ENCODE measurements at regions not wholly inside any gene's neighbourhood (a gene's known extent, or its start where the extent isn't known, plus 50 kb on each side); places are given as distances from the start of the nearest gene placed in this dataset.

GRCh38 chr11:13103962-13104554 is 94.9 kb downstream of the RASSF10 start:
- DNase-seq (ENCODE audit: extremely low spot score, insufficient read length, low read depth), result no peak
- no peak for FAIRE-seq

- DNase-seq (ENCODE audit: extremely low spot score, insufficient read length, low read depth) (no peak), FAIRE-seq (no peak)
Observed at GRCh38 chr11:13104619-13105236, 95.6 kb downstream of the RASSF10 start.

GRCh38 chr11:13105237-13105844 is 96.2 kb downstream of the RASSF10 start:
- FAIRE-seq, result peak; percentile 21
- no peak for DNase-seq (ENCODE audit: extremely low spot score, insufficient read length, low read depth)

DNA sequence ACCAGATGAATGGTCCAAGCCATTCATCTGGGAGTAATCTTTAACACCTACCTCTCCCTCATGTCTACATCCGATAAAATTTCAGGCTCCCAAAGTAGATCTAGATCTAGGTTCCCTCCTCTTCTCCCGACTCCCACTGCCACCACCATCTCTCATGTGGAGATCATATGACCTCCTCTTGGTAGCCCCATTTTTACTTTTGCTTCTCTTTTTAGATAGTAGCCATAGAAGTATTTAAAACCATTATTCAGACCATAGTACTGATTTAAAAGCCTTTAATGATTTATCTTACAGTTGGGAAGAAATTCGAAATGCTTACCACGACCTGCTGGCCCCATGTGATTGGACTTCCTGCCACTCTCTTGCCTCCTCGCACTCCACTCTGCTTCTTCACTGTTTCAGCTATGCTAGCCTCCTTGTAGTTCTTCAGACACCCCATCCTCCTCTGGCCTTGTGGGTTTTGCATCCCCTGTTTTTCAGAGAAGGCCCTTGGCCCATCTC is 98.5 kb downstream of the RASSF10 start:
- FAIRE-seq, result no peak

GRCh38 chr11:13108416-13108815 is 99.3 kb downstream of the RASSF10 start:
- FAIRE-seq (no peak), DNase-seq (ENCODE audit: extremely low spot score, insufficient read length, low read depth) (no peak)

More for the DNA sequence above, 98.5 kb downstream of the RASSF10 start:
- DNase-seq (ENCODE audit: extremely low spot score, insufficient read length, low read depth), result no peak

DNA sequence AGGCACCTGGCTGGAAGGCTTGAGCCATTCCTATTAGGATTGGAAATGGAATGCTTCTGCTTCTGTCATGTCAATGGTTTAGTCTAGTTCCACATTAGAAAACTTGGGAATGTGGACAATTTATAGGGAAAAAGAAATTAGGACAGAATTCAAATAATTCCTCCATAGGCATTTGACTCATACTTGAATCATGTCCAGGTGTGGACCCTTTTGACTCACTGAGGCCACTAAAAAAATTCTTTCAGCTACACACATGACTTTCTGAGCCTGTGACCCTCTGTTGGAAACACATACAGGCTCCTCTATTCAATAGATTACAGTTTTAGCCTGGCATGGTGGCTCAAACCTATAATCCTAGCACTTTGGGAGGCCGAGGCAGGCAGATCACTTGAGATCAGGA is 100.5 kb downstream of the RASSF10 start:
- DNase-seq (ENCODE audit: extremely low spot score, insufficient read length, low read depth) (no peak), FAIRE-seq (no peak)

GRCh38 chr11:13110145-13110544 is 101.0 kb downstream of the RASSF10 start:
- DNase-seq (ENCODE audit: extremely low spot score, insufficient read length, low read depth) (no peak), FAIRE-seq (no peak)

DNA sequence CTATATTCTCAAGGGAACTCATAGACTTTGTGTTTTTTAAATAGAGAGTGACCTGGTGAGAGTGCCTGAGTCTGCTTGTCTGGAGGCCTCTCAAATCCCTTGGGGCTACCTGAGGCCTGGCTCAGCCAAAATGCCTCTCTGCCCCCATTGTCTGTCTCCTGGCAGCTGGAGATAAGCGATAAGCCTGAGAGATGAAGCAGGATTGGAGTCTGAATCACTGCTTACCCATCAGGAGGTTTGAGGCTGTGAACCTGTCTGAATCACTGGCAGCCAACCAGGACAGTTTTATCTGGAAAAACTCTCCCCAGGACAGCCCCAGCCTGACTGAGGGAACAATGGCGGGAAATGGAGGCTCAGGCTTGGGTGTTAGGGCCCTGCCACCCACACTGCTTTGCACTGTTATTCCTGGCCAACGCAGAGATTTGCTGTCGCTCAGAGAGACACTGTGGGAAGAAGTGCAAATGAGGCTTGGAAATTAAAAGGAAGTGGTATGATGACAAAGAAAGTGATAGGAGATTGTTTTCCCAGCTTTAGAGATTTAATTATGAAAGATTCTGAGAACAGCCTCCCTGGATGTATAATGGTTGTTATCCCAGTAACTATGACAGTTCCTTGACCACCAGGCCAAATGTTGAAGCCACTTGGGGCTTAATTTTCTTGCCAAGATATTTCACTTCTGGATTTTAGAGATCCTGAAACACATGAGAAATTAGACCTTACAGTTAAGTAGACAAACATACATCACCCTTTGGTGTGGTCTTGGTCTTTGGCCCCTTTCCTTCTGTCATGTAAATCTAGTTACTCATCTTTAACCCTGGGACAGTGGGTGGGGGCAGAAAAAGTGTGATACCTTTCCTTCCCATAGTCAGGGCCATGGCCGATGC is 102.1 kb downstream of the RASSF10 start:
- DNase-seq (ENCODE audit: extremely low spot score, insufficient read length, low read depth) (no peak), FAIRE-seq (peak; percentile 35)

DNA sequence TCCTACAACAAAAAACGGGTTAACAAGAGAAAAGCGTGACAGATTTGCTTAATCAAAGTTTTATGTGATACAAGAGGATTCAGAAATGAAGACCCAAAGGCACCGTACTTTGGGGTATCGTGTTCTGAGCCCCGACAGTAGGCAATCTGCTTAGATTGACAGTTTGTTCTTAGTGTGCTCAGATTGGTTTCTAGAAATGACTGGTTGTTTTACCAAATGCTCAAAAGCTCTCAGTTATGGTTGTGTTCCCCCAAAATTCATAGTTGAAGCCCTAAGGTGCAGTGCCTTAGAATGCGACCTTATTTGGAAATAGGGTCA is 102.7 kb downstream of the RASSF10 start:
- DNase-seq (ENCODE audit: extremely low spot score, insufficient read length, low read depth) (no peak), FAIRE-seq (no peak)

- FAIRE-seq (no peak), DNase-seq (ENCODE audit: extremely low spot score, insufficient read length, low read depth) (no peak)
Observed at GRCh38 chr11:13114566-13115379, 105.7 kb downstream of the RASSF10 start.

- no peak for FAIRE-seq
- no peak for DNase-seq (ENCODE audit: extremely low spot score, insufficient read length, low read depth)
Observed at GRCh38 chr11:13115380-13115675, 106.2 kb downstream of the RASSF10 start.

- DNase-seq (ENCODE audit: extremely low spot score, insufficient read length, low read depth) (no peak), FAIRE-seq (no peak)
Observed at GRCh38 chr11:13116491-13116890, 107.4 kb downstream of the RASSF10 start.

GRCh38 chr11:13117344-13117743 is 108.2 kb downstream of the RASSF10 start:
- FAIRE-seq, result no peak
- DNase-seq (ENCODE audit: extremely low spot score, insufficient read length, low read depth), result no peak

- no peak for DNase-seq (ENCODE audit: extremely low spot score, insufficient read length, low read depth)
- FAIRE-seq, result no peak
Observed at GRCh38 chr11:13118194-13118593, 109.1 kb downstream of the RASSF10 start.

DNA sequence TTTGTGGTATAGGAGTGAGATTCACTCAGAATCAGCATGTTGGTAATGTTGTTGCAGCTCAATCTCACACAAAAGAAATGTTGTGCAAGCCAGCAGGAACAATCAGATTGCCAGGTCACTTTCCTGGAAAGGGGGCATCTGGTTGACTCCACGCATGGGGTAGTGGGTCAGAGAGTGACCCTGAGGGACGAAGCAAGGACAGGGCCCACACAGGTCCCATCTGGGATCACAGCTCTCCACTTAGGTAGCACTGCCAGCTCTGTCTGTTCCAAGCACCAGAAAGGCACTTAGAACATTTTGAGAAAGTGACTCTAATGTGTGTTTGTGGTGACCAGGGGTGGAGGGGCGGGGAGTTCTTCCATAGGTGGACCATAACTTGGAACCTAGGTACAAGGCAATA is 109.5 kb downstream of the RASSF10 start:
- DNase-seq (ENCODE audit: extremely low spot score, insufficient read length, low read depth) (no peak), FAIRE-seq (no peak)

- FAIRE-seq, result no peak
Observed at GRCh38 chr11:13119361-13119760, 110.2 kb downstream of the RASSF10 start.

DNA sequence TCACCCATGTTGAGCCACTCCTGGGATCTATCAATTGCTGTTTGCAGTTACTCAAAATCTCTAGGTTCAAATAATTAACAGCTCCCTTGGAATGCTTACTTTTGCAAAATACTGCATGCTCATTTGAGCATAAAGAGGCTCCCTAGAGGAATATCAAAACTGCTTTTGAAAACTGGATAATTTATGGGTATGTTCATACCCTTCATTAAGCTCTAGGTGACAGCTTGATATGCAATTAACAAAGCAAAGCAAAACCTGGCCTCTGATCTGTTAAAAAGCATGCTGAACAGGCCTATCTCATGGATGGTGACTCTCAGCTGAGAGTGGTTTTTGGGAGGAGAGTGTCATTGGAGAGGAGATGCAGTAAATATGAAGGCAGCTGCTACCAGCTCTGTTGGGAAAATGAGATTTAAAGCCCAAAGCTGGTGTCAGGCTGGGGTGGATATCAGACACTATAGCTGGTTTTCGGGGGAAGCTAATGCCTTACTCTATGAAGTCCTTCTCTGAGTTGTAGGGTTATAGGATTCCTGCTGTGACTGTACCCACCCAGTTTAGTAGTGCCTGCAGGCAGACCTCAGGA is 110.9 kb downstream of the RASSF10 start:
- no peak for DNase-seq (ENCODE audit: extremely low spot score, insufficient read length, low read depth)
- no peak for FAIRE-seq

More at GRCh38 chr11:13119361-13119760, 110.2 kb downstream of the RASSF10 start:
- no peak for DNase-seq (ENCODE audit: extremely low spot score, insufficient read length, low read depth)

GRCh38 chr11:13120691-13121090 is 111.6 kb downstream of the RASSF10 start:
- DNase-seq (ENCODE audit: extremely low spot score, insufficient read length, low read depth), result no peak
- no peak for FAIRE-seq

DNA sequence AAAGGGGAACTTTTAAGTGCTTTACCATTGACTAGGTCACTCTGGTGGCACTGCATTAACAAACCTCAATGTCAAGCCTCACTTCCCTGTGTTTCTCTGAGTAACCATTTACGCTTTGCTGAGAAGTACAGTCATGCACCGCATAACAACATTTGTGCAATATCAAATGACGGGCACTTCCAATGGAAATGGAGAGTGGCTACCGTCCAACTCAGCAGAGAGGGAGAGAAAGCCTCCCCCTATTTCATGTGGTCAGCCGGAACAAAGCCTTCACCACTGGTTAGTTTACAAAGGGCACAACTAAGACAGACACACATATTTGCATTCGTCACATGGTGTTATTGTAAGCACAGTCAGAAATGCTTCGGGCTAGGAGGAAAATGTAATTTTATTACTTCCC is 117.3 kb downstream of the RASSF10 start:
- DNase-seq (ENCODE audit: extremely low spot score, insufficient read length, low read depth), result no peak

GRCh38 chr11:13127161-13127560 is 118.0 kb downstream of the RASSF10 start:
- DNase-seq (ENCODE audit: extremely low spot score, insufficient read length, low read depth) (no peak), FAIRE-seq (no peak)

More for the DNA sequence above, 117.3 kb downstream of the RASSF10 start:
- FAIRE-seq, result no peak
